Right lobe of liver (tissue), 6 donors: ENCODE measurements at regions not wholly inside any gene's neighbourhood (a gene's known extent, or its start where the extent isn't known, plus 50 kb on each side); places are given as distances from the start of the nearest gene placed in this dataset.

Experiments used
- ATAC-seq, 4 donors: fragments of 200-7000 bp; cut with Tn5 transposase; one replicate each; pipeline ENCODE4 v1.9.1; 2020; ENCODE audit warnings: mild to moderate bottlenecking in 4 of 4, moderate library complexity in 4 of 4
- DNase-seq, 3 donors: peaks; one replicate each; pipeline ENCODE4 v3.0.0-alpha.2; 2020
- H3K27ac ChIP-seq, 3 donors: fragments of 200-600 bp; one replicate each; pipeline ENCODE4 v1.8.0; 2022
- H3K27me3 ChIP-seq, 2 donors: fragments of 200-600 bp; one replicate each; pipeline ENCODE4 v1.8.0; 2022
- H3K36me3 ChIP-seq, 4 donors: fragments of 200-600 bp; sonication (generic) in 1 of 4; one replicate each; pipeline versions ENCODE4 v1.5.1 to v1.8.0; 2017 to 2022; ENCODE audit warnings: control low read depth in 1 of 4
- H3K4me1 ChIP-seq, 4 donors: fragments of 200-600 bp; sonication (generic) in 1 of 4; one replicate each; pipeline versions ENCODE4 v1.5.1 to v1.8.0; 2017 to 2022; ENCODE audit warnings: control low read depth in 1 of 4
- H3K4me3 ChIP-seq, 3 donors: fragments of 200-600 bp; one replicate each; pipeline ENCODE4 v1.8.0; 2022
- H3K9me3 ChIP-seq, 4 donors: fragments of 200-600 bp; sonication (generic) in 1 of 4; one replicate each; pipeline versions ENCODE4 v1.5.1 to v1.8.0; 2017 to 2022; ENCODE audit warnings: control low read depth in 1 of 4
- CTCF ChIP-seq, 4 donors: fragments of 200-600 bp in 3 of 4; fragments of 450-650 bp in 1 of 4; IDR thresholded peaks; one replicate each; pipeline versions ENCODE4 v1.5.1 to v1.8.0; 2016 to 2022; ENCODE audit warnings: antibody characterized with exemption in 4 of 4, mild to moderate bottlenecking in 2 of 4
- POLR2A ChIP-seq: fragments of 450-650 bp; IDR thresholded peaks from one replicate; pipeline ENCODE4 v1.6.1; 2017; ENCODE audit warnings: antibody characterized with exemption, mild to moderate bottlenecking
- WGBS: methylation state at CpG from one replicate; pipeline ENCODE4 v1.1.6; 2018; ENCODE audit warnings: low coverage, low lambda C conversion rate; ENCODE audit not compliant: insufficient coverage; ENCODE audit errors: missing lambda C conversion rate; 5-methylcytosine and 5-hydroxymethylcytosine counted together
- intact Hi-C, 2 donors: fragments of 100-400 bp; cut with DNase I; formaldehyde crosslinking; loops; one replicate each; pipeline versions ENCODE4 v1.11.2 to v1.14.1; 2022
- donor health status: DM: no; HTN: yes; CAD: no.
- donor health status: DM: no; HTN: no; CAD: no.
- donor health status: DM: no; HTN: no; CAD: no.
- donor health status: DM: no; HTN: yes; CAD: no.
- donor health status: DM: no; HTN: yes; CAD: no.

- Histone ChIP-seq H3K27ac (no peak overlapping the region), H3K36me3 (no peaks in the 10 kb centered on the region), H3K4me1 (no peaks in the 10 kb centered on the region), H3K27me3 (no peaks in the 10 kb centered on the region), H3K4me3 (no peak overlapping the region), H3K9me3 (no peaks in the 10 kb centered on the region)
- intact Hi-C loops, result no loop called here
- TF ChIP-seq POLR2A (no peak), CTCF (IDR thresholded peaks at IDR 0.05) (no peak)
- ATAC-seq (no peak), DNase-seq (no peak)
- 36% methylated on average over 4 of the region's 4 CpGs for WGBS
Measured at GRCh38 chr11:28976801-28977145, 868.6 kb downstream of the METTL15 start.

GRCh38 chr11:28976012-28976800 is 868.0 kb downstream of the METTL15 start:
- WGBS, result 55% methylated on average over 10 of the region's 10 CpGs
- Histone ChIP-seq H3K36me3 (no peaks in the 10 kb centered on the region), H3K27me3 (no peaks in the 10 kb centered on the region), H3K9me3 (no peaks in the 10 kb centered on the region), H3K4me1 (no peaks in the 10 kb centered on the region), H3K27ac (no peak overlapping the region), H3K4me3 (no peak overlapping the region)
- ATAC-seq, result no peak
- no peak for DNase-seq
- intact Hi-C loops, result no loop called here
- no peak for TF ChIP-seq POLR2A
- no peak for TF ChIP-seq CTCF (IDR thresholded peaks at IDR 0.05)

GRCh38 chr11:28969832-28970231 is 861.6 kb downstream of the METTL15 start:
- TF ChIP-seq POLR2A, result no peak
- TF ChIP-seq CTCF (IDR thresholded peaks at IDR 0.05), result no peak
- Histone ChIP-seq H3K4me1 (no peaks in the 10 kb centered on the region), H3K36me3 (no peaks in the 10 kb centered on the region), H3K27ac (no peak overlapping the region), H3K27me3 (no peaks in the 10 kb centered on the region), H3K9me3 (no peaks in the 10 kb centered on the region), H3K4me3 (no peak overlapping the region)
- intact Hi-C loops, result no loop called here
- no peak for DNase-seq
- no peak for ATAC-seq

- Histone ChIP-seq H3K4me1 (no peaks in the 10 kb centered on the region), H3K27ac (no peak overlapping the region), H3K4me3 (no peak overlapping the region), H3K27me3 (no peaks in the 10 kb centered on the region), H3K9me3 (no peaks in the 10 kb centered on the region), H3K36me3 (no peaks in the 10 kb centered on the region)
- DNase-seq (no peak), ATAC-seq (no peak)
- intact Hi-C loops, result no loop called here
- no peak for TF ChIP-seq POLR2A
- TF ChIP-seq CTCF (IDR thresholded peaks at IDR 0.05), result no peak
- 67% methylated on average over 1 of the region's 1 CpG for WGBS
Measured at GRCh38 chr11:28966951-28967350, 858.8 kb downstream of the METTL15 start.

- no peaks in the 10 kb centered on the region for H3K27me3 ChIP-seq
- no peak for TF ChIP-seq POLR2A
- TF ChIP-seq CTCF (IDR thresholded peaks at IDR 0.05), result no peak
- 53% methylated on average over 1 of the region's 1 CpG for WGBS
- ATAC-seq (no peak), DNase-seq (no peak)
- intact Hi-C loops, result no loop called here
- H3K27ac ChIP-seq, result no peak overlapping the region
- no peaks in the 10 kb centered on the region for H3K9me3 ChIP-seq
- H3K4me3 ChIP-seq, result no peak overlapping the region
- H3K4me1 ChIP-seq, result no peaks in the 10 kb centered on the region
- H3K36me3 ChIP-seq, result no peaks in the 10 kb centered on the region
Measured at GRCh38 chr11:28965819-28966218, 857.6 kb downstream of the METTL15 start.
